GM21526 (cell line): ENCODE measurements at regions not wholly inside any gene's neighbourhood (a gene's known extent, or its start where the extent isn't known, plus 50 kb on each side); places are given as distances from the start of the nearest gene placed in this dataset.

ENCODE experiments used
- ATAC-seq: cut with Tn5 transposase; IDR thresholded peaks from one replicate; pipeline ENCODE4 v1.9.1; 2021; ENCODE audit warnings: moderate library complexity; ENCODE audit not compliant: unreplicated experiment, low FRiP score

- no peak for ATAC-seq
These were observed 232.1 kb upstream of the LYZL1 start for GRCh38 chr10:29056729-29057128.

GRCh38 chr10:29057822-29058331 lies 231.0 kb upstream of the LYZL1 start:
- no peak for ATAC-seq

GRCh38 chr10:29063806-29064644 lies 224.8 kb upstream of the LYZL1 start:
- ATAC-seq: no peak

DNA sequence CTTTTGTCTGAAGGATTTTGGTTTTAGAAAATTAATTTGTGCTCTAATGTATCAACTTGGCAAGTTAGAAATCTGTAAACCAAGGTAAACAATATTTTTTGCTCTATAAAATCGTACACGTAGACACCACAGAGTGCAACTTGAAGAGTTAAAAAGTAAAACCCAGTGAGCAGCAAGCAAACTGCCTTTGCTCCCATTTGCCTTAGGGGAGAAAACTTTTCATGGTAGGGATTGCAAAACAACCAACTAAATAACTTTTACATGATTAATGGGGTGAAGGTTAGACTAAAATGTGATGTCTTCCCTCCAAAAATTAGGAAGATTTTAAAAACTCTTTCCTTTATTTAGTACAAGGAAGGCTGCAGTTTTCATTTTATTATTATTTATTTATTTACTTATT lies 224.2 kb upstream of the LYZL1 start:
- no peak for ATAC-seq

GRCh38 chr10:29067161-29067560 lies 221.7 kb upstream of the LYZL1 start:
- ATAC-seq: no peak

DNA sequence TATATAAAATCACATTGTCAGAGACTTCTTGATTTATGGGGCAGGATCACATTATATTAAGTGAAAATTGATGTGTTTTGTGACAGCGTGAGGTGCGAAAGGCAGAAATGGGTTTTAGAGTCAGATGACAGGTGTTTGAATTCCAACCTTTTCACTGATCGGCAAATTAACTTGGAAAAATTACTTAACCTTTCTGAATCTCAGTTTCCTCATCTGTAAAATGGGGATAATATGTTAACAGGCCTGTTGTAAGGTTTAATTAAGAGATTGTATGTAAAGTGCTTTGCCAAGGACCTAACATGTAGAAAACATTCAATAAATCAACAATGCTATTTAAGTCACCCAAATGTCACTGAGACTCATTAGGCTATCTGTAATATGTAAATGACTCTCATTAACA lies 221.2 kb upstream of the LYZL1 start:
- no peak for ATAC-seq

- no peak for ATAC-seq
These were observed 220.6 kb upstream of the LYZL1 start for GRCh38 chr10:29068302-29068701.

DNA sequence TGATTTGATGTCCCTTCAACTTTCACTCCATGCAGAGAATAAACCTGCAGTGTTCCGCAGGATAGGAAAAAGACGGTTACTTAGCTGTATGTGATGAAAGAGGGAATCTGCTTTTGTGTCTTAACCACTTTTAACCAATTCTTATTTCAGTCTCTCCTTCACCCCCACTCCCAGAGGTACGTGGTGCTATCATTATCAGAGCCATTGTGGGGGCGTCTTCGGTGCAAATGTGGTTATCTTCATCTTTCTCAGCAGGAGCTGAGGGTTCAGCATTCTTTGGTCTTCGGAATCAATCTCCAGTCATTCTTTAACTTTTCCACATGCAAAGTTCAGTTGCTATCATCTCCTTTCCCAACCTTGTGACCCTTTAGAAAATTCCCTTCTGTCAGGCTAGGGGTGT lies 219.9 kb upstream of the LYZL1 start:
- no peak for ATAC-seq

- ATAC-seq: no peak
These were observed 218.9 kb upstream of the LYZL1 start for GRCh38 chr10:29069941-29070340.

GRCh38 chr10:29078919-29079318 lies 210.0 kb upstream of the LYZL1 start:
- ATAC-seq: no peak

DNA sequence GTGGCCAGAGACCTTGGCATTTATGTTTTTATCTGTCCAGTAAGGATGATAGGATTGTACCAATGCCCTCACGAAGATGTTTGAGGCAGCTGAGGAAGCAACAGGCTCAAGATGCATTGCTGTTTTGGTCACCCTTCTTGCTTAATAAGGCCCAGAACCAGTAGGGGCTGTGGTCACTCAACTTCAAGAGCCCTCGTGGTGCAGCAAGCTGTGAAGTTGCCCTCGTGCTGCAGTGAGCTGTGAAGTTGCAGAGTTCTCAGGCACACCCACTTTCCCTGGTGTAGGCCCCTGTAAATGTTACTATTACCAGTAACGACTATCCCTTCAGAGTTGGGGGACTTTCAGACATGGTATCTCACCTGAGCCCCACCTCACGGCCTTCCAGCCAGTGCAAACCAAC lies 207.6 kb upstream of the LYZL1 start:
- ATAC-seq: no peak

DNA sequence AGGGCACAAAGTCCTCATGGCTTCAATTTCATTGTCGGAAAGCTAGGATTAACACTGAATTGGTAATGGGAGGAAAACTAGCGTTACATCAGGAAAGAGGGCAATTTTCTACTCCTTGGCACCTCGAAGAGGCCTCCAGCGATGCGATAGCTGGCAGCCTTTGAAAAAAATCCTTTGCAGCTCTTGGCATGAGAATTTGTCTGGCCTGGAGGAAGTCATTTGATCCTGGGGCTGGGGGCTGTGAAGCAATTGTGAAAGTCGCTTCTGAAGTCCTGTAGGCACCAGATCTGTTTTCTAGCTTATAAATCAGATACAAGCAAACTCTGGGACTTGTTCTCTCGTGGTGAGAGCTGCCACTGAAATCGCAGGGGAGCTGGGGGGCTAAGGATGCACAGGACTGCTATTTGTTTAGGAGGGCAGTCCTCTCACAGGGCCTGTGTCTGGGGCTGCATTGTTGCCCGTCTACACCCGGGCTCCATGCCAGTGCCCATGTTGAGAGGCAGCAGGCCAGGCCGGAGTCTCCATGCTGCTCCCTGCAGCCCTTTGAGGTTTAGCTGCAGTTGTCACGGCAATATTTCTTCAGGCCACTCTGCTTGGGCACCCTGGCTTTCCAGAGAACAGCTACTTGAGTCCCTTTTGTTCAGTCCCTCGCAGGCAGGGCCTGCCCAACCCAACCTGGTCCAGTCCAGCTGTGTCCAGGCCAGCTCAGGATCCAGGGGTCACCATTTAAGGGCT lies 206.8 kb upstream of the LYZL1 start:
- ATAC-seq: no peak

GRCh38 chr10:29083096-29083495 lies 205.8 kb upstream of the LYZL1 start:
- no peak for ATAC-seq

DNA sequence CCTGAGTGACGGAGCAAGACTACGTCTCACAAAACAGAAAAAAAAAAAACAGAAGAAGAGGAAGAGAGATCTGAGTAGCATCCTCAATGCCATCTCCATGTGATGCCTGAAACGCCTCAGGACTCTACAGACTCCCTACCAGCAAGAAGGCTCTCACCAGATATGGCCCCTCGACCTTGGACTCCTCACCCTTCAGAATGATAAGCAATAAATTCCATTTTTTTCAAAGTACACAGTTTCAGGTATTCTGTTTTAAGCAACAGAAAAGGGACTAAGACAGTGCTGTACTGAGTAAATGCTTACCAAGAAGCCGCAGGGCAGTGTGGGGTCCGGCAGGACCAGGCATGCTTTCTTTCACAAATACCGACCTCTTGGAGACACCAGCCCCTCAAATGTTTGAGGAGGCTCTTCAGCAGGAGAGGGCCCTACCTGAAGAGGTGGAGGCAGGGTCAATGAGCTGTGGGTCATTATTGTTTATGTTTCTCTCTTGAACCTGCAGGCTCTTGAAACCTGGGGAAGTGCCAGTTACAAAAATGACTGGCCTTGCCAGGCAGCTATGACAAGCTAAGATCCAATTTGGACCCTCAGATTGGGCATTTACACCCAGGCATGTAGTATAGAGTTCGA lies 204.1 kb upstream of the LYZL1 start:
- no peak for ATAC-seq

- no peak for ATAC-seq
These were observed 199.8 kb upstream of the LYZL1 start for GRCh38 chr10:29089091-29089490.

DNA sequence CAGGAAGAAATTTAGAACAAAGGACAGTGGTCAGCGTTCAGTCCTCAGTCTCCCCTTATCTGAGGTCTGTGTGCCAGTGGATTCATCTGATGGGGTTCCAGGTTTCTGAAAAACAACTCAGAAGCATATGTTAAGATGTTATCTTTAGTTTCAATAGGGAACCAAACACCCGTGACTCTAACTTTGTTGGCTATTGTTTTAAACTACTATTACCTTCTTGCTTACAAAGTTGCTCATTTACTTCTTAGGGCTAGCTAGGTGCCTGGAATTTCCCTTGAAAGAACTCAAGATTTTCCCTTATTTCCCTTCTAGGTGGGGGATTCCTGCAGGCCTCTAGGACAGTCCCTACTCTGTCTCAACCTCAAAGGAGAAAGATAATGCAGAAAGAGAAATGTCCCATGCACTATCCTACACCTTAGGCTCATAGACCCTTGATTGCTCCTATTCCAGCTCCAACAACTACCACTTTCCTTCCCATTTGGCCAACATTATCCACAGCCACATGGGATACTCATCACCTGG lies 192.5 kb upstream of the LYZL1 start:
- ATAC-seq: no peak

DNA sequence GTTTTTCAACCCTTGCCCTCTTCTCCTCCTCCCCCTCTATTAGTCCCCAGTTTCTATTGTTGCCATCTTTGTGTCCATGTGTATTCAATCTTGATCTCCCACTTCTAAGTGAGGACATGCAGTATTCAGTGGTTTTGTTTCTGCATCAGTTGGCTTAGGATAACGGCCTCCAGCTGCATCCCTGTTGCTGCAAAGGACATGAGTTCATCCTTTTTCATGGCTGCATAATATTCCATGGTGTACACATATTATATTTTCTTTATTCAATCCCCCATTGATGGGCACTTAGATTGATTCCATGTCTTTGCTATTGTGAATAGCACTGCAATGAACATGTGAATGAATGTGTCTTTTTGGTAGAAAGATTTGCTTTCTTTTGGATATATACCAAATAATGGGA lies 190.4 kb upstream of the LYZL1 start:
- ATAC-seq: no peak

DNA sequence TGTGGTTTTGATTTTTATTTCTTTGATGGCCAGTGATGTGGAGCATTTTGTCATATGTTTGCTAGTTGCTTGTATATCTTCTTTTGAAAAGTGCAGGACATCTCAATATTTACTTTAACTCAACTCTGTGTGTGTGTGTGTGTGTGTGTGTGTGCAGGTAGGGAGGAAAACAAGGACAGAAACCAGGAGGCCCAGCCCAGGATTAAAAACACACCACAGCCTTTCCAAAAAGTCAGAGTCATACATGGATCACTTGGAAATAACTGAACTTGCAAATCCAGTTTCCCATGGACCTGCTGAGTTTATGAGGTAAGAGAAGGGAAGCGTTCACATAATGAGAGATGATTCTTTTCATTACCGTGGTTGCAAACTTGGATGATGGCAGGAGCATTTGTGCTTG lies 189.9 kb upstream of the LYZL1 start:
- no peak for ATAC-seq

- no peak for ATAC-seq
These were observed 189.5 kb upstream of the LYZL1 start for GRCh38 chr10:29099415-29099814.

GRCh38 chr10:29100505-29100904 lies 188.4 kb upstream of the LYZL1 start:
- ATAC-seq: no peak

- no peak for ATAC-seq
These were observed 186.6 kb upstream of the LYZL1 start for GRCh38 chr10:29102233-29102632.
